ENCODE measurements at regions not wholly inside any gene's neighbourhood (a gene's known extent, or its start where the extent isn't known, plus 50 kb on each side); places are given as distances from the start of the nearest gene placed in this dataset.

GRCh38 chr10:124166431-124167125 lies 73.2 kb upstream of the CHST15 start:
- DNase-seq (ENCODE audit: low read depth in 2 of 2), result no peak

DNA sequence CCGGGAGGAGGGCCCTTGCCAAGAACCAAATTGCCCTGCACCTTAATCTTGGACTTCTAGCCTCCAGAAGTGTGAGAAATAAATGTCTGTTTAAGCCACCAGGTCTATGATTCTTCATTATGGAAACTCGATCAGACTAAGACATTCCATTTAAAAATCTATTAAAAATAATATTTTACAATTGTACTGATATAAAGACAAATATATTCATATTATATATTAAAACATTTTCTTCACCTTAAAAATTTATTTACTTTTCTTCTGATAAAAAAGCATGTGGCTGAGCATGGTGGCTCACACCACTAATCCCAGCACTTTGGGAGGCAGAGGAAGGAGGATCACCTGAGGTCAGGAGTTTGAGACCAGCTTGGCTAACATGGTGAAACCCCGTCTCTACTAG lies 72.4 kb upstream of the CHST15 start:
- no peak for DNase-seq (ENCODE audit: low read depth in 2 of 2)

DNA sequence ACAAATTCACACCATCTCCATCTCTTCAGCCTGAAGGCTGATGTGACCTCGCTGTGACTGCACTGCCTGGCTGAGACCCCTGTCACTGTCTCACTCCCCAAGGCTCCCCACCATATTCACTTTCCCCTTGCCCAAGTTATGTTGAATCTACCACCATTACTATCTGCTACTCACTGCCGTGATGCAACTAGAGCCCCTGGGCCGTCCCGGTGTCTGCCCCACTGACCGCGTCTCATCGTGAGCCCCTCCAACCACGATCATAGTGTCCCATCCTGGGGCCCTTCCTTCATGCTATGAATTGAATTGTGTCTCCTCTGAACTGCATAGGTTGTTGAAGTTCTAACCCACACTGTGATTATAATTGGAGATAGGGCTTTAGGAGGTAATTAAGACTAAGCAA lies 71.9 kb upstream of the CHST15 start:
- no peak for DNase-seq (ENCODE audit: low read depth in 2 of 2)

GRCh38 chr10:124164264-124164663 lies 70.9 kb upstream of the CHST15 start:
- no peak for DNase-seq (ENCODE audit: low read depth in 2 of 2)

GRCh38 chr10:124162774-124163354 lies 69.5 kb upstream of the CHST15 start:
- no peak for DNase-seq (ENCODE audit: low read depth in 2 of 2)

DNA sequence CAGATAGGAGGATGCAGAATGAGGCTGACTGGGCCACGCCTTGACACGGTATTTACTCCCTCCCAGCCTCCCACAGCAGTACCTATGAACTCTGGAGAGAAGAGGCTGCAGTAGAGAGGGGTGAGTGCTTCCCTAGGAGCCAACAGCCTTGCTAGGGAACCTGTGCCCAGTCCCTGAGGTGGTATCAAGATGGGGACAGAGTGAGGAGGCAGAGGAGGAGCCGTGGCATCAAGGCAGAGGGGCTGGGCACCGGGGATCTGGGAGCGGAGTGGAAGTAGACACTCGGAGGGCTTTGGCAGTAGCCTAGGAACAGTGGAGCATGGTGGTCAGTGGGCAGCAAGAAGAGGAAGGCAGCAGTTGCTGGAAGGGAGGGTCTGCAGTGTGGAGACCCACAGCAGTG lies 68.7 kb upstream of the CHST15 start:
- DNase-seq (ENCODE audit: low read depth in 2 of 2), result no peak

GRCh38 chr10:124161601-124162000 lies 68.2 kb upstream of the CHST15 start:
- no peak for DNase-seq (ENCODE audit: low read depth in 2 of 2)

GRCh38 chr10:124160943-124161582 lies 67.7 kb upstream of the CHST15 start:
- DNase-seq (ENCODE audit: low read depth in 2 of 2), result no peak

DNA sequence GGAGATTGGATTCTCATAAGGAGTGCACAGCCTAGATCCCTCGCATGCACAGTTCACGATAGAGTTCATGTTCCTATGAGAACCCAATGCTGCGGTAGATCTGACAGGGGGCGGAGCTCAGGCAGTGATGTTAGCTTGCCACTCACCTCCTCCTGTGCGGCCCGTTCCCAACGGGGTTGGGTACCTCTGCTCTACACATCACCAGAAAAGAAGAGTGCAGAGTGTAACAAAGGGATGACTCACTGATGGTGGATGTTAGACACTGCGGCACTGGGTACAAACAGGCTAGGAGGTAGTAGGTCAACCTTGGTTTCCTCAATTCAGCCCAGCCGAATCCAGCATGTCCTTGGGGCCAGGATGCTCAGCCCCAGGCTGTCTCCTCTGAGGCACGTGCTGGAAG lies 66.8 kb upstream of the CHST15 start:
- no peak for DNase-seq (ENCODE audit: low read depth in 2 of 2)

DNA sequence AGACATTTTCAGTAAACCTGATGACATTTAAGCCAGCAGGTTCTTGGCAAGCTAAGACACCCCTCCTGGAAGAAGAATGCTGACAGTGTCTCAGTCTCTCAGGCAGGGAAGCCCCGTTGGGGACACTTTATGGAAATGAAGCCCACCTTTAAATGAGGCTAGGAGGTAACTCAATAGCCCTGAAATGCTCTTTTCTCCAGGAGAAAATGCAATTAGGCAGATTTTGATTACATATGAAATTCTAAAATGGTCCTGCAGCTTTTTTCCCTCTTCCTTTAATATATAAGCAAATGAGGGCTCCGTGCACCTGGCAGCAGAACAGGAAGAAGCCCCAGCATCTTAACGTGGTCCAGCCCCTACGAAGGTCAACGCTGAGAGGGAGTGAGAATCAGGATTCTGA lies 65.8 kb upstream of the CHST15 start:
- no peak for DNase-seq (ENCODE audit: low read depth in 2 of 2)

DNA sequence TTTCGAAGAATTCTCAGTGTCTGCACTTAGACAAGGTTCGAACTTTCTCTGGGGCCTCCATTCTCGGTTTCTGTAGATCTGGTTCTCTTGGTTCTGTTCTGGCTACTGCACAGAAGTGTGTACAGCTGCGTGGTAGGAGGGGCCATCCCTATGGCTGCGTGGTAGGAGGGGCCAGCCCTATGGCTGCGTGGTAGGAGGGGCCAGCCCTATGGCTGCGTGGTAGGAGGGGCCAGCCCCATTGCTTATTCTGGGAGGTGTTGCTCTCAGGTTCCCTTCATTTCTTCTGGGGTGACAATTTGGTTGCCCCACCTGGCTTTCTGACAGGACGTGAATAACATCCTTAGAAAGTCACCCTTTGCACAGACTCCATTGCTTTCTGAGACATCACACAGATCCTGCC lies 65.2 kb upstream of the CHST15 start:
- DNase-seq (ENCODE audit: low read depth in 2 of 2), result no peak

DNA sequence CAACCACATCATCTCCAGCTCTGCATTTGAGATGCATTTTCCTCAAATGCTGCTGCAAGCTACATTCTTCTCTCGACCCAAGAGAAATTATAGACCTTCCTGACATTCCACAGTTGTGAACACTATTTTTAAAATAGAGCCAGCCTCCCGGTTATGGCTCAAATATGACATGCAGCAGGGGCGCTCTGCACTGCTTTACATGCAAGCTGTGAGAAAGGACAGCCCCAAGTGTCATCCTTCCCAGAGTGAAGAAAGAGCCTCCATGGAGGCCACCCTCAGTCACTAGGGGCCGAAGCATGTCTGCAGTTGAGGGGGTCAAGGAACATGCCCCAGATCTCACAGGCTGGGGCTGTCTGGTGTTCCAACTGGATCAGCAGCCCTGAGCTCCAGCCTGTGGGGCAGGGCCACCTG lies 63.9 kb upstream of the CHST15 start:
- DNase-seq (ENCODE audit: low read depth in 2 of 2), result no peak

- no peak for DNase-seq (ENCODE audit: low read depth in 2 of 2)
Measured at GRCh38 chr10:124156524-124157260, 63.3 kb upstream of the CHST15 start.

GRCh38 chr10:124155781-124156435 lies 62.5 kb upstream of the CHST15 start:
- DNase-seq (ENCODE audit: low read depth in 2 of 2), result no peak

GRCh38 chr10:124153023-124153826 lies 59.8 kb upstream of the CHST15 start:
- DNase-seq (ENCODE audit: low read depth in 2 of 2), result peak; percentile 16 to 32

- no peak for DNase-seq (ENCODE audit: low read depth in 2 of 2)
Measured at GRCh38 chr10:124152139-124153022, 59.0 kb upstream of the CHST15 start.

GRCh38 chr10:124151466-124152095 lies 58.2 kb upstream of the CHST15 start:
- DNase-seq (ENCODE audit: low read depth in 2 of 2), result no peak

DNA sequence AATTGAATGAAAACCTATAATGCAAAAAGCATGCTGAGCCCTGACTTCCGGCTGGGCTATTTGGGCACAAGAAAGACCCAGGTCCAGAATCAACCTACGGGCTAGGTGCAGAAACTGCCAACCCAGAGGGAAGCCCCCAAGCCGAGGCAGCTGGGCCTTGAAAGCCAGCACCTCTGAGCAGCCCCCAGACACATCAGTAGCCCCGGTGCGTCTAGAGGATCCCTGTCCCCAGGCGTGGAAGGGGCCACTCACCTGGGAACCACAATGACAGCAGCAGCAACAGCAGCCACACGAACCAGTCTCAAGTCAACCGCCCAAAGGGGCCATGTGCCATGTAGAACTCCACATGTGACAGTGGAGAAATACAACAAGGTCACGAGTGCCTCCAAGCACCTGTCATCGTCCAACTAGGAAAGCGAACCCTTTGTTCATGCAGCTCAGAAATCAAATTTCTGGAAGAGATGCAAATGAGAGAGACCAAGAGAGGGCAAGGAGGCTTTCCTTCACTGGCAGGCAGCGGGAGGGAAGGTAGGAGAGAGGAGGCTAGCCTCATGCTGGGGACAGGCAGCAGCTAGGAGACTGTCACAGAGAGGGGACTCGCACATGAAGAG lies 57.5 kb upstream of the CHST15 start:
- no peak for DNase-seq (ENCODE audit: low read depth in 2 of 2)

GRCh38 chr10:124150189-124150806 lies 56.9 kb upstream of the CHST15 start:
- DNase-seq (ENCODE audit: low read depth in 2 of 2), result no peak
